Esophagus squamous epithelium (tissue), 5 donors: ENCODE measurements at regions not wholly inside any gene's neighbourhood (a gene's known extent, or its start where the extent isn't known, plus 50 kb on each side); places are given as distances from the start of the nearest gene placed in this dataset.

Experiments
- DNase-seq: peaks from one replicate; lab custom pipeline; 2025; lab: John Stamatoyannopoulos, UW
- H3K27ac ChIP-seq, 4 donors: fragments of 200-600 bp; sonication (generic); one replicate each; pipeline ENCODE4 v1.5.1; 2016 to 2019; ENCODE audit warnings: mild to moderate bottlenecking in 1 of 4
- H3K27me3 ChIP-seq, 4 donors: fragments of 200-600 bp; sonication (generic); 1 replicate in 3 of 4; 2 replicates in 1 of 4; pipeline versions ENCODE4 v1.5.1 to v1.6.0; 2017 to 2021; ENCODE audit warnings: antibody characterized with exemption in 1 of 4
- H3K36me3 ChIP-seq, 3 donors: fragments of 200-600 bp; sonication (generic); one replicate each; pipeline ENCODE4 v1.5.1; 2016 to 2019
- H3K4me1 ChIP-seq, 3 donors: fragments of 200-600 bp; sonication (generic); one replicate each; pipeline ENCODE4 v1.5.1; 2017 to 2019
- H3K4me3 ChIP-seq, 4 donors: fragments of 200-600 bp; sonication (generic); 1 replicate in 3 of 4; 2 replicates in 1 of 4; pipeline ENCODE4 v1.5.1; 2016 to 2019; ENCODE audit warnings: mild to moderate bottlenecking in 2 of 4, moderate library complexity in 1 of 4
- H3K9me3 ChIP-seq, 3 donors: fragments of 200-600 bp; sonication (generic); one replicate each; pipeline ENCODE4 v1.5.1; 2016 to 2019
- POLR2A ChIP-seq, 4 donors: fragments of 450-650 bp; IDR thresholded peaks; one replicate each; pipeline ENCODE4 v1.6.1; 2017; ENCODE audit warnings: antibody characterized with exemption in 4 of 4, mild to moderate bottlenecking in 4 of 4, moderate library complexity in 3 of 4
- WGBS, 2 donors: methylation state at CpG; one replicate each; pipeline ENCODE4 v1.1.5; 2018; 5-methylcytosine and 5-hydroxymethylcytosine counted together
- intact Hi-C: fragments of 100-400 bp; cut with DNase I; formaldehyde crosslinking; loops from one replicate; pipeline ENCODE4 v1.15.0; 2022
- TF ChIP-seq, protein P1 (sequence below), 6 experiments: fragments of 450-650 bp in 4 of 6; fragments of 200-600 bp in 2 of 6; sonication (generic) in 2 of 6; IDR thresholded peaks; one replicate each; pipeline ENCODE4 v1.5.1; 2016 to 2019; ENCODE audit warnings: antibody characterized with exemption in 6 of 6, mild to moderate bottlenecking in 4 of 6, moderate library complexity in 4 of 6
- donor health status: DM: yes; HTN: yes; CAD: no.

DNA sequence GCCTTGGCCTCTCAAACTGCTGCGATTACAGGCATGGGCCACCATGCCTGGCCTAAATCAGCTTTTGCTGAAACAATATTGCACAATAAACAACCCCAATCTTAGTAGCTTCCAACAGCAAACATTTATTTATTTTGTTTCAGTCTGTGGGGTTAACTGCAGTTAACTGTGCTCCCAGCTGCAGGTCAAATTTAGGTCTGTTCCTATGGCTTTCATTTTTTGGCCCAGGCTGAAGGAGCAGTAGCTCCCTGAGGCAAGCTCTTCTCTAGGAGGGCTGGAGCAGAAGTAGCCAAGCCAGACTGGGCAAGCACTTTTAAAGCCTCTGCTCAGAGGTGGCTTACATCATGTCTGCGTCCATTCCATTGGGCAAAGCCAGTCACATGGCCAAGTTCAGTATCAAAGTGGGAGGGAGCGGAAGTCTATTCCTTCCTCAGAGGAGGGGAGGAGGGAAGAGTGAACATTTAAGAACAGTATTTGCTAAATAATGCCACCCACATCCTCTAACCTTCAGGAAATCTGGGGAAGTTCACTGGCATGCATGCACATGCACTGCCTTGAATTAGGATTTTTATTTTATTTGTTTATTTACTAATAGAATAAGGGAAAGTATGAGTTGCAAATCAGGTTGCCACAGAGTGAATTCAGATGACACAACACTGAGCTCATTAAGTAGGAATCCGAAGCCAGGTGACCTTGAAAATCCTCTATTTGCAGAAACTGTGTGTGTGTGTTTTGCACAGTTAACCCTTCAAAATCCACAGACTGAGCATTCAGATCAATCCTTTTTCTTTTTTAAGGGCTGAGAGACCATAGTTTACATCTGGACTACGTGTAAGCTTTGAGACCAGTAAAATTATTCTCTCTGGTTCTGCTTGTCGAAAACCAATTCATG, 122.0 kb upstream of the SEL1L start:
- WGBS, 2 donors = 56 to 61% methylated on average over 5 to 6 of the region's 6 CpGs

DNA sequence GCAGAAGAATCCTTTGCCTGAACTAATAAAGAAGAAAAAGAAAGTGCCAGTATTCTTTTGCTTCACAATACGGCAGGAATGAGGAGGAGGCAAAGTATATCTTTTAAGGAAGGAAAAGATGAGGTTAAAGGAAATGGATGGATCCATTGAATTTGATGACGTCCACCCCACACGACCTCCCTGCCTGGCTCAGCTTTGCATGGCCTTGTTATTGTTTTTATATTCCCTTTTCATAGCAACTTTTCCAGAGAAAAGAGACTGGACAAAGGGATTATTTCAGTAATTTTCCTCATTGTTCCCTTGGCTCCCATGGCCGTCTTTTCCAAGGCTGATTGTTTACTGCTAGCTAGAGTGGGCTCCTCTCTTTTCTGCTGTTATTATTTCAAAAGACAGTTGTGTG, 123.2 kb upstream of the SEL1L start:
- TF ChIP-seq, protein P1, sequence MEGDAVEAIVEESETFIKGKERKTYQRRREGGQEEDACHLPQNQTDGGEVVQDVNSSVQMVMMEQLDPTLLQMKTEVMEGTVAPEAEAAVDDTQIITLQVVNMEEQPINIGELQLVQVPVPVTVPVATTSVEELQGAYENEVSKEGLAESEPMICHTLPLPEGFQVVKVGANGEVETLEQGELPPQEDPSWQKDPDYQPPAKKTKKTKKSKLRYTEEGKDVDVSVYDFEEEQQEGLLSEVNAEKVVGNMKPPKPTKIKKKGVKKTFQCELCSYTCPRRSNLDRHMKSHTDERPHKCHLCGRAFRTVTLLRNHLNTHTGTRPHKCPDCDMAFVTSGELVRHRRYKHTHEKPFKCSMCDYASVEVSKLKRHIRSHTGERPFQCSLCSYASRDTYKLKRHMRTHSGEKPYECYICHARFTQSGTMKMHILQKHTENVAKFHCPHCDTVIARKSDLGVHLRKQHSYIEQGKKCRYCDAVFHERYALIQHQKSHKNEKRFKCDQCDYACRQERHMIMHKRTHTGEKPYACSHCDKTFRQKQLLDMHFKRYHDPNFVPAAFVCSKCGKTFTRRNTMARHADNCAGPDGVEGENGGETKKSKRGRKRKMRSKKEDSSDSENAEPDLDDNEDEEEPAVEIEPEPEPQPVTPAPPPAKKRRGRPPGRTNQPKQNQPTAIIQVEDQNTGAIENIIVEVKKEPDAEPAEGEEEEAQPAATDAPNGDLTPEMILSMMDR (IDR thresholded peaks at IDR 0.05) = no peak
- TF ChIP-seq POLR2A (IDR thresholded peaks at IDR 0.05) = no peak
- Histone ChIP-seq H3K4me1 (no peaks in the 10 kb centered on the region), H3K4me3 (no peak overlapping the region), H3K27me3 (no peaks in the 10 kb centered on the region), H3K36me3 (no peaks in the 10 kb centered on the region), H3K9me3 (no peaks in the 10 kb centered on the region), H3K27ac (no peak overlapping the region)
- 45% methylated on average over 4 of the region's 4 CpGs for WGBS, 2 donors
- intact Hi-C loops = no loop called here
- no peak for DNase-seq

More for the DNA sequence above, 122.0 kb upstream of the SEL1L start:
- H3K4me1 ChIP-seq = no peaks in the 10 kb centered on the region
- DNase-seq = no peak
- intact Hi-C loops = no loop called here
- no peaks in the 10 kb centered on the region for H3K9me3 ChIP-seq
- H3K27me3 ChIP-seq = no peaks in the 10 kb centered on the region
- H3K36me3 ChIP-seq = no peaks in the 10 kb centered on the region
- no peak overlapping the region for H3K27ac ChIP-seq
- TF ChIP-seq, protein P1 (IDR thresholded peaks at IDR 0.05) = no peak
- TF ChIP-seq POLR2A (IDR thresholded peaks at IDR 0.05) = no peak
- H3K4me3 ChIP-seq = no peak overlapping the region

DNA sequence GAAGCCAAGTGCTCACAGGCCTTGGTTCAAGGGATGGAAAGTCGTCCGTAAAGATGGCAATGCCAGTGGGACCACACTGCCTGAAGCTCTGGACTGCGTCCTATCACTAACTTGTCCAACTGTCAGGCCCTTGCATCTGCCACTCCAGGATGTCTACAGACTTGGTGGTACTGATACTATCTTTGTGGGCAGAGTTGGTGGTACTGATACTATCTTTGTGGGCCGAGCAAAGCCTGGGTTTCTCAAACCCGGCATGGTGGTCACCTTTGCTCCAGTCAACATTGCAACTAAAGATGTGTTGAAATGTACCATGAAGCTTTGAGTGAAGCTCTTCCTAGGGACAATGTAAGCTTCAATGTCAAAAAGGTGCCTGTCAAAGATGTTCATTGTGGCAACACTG, 128.4 kb upstream of the SEL1L start:
- WGBS, 2 donors = 67 to 72% methylated on average over 4 to 5 of the region's 5 CpGs
- TF ChIP-seq POLR2A (IDR thresholded peaks at IDR 0.05) = no peak
- TF ChIP-seq, protein P1 (IDR thresholded peaks at IDR 0.05) = no peak
- DNase-seq = no peak
- no peak overlapping the region for H3K4me3 ChIP-seq
- H3K9me3 ChIP-seq = no peaks in the 10 kb centered on the region
- no peak overlapping the region for H3K27ac ChIP-seq
- no peaks in the 10 kb centered on the region for H3K4me1 ChIP-seq
- intact Hi-C loops = no loop called here
- no peaks in the 10 kb centered on the region for H3K36me3 ChIP-seq
- H3K27me3 ChIP-seq = no peaks in the 10 kb centered on the region

DNA sequence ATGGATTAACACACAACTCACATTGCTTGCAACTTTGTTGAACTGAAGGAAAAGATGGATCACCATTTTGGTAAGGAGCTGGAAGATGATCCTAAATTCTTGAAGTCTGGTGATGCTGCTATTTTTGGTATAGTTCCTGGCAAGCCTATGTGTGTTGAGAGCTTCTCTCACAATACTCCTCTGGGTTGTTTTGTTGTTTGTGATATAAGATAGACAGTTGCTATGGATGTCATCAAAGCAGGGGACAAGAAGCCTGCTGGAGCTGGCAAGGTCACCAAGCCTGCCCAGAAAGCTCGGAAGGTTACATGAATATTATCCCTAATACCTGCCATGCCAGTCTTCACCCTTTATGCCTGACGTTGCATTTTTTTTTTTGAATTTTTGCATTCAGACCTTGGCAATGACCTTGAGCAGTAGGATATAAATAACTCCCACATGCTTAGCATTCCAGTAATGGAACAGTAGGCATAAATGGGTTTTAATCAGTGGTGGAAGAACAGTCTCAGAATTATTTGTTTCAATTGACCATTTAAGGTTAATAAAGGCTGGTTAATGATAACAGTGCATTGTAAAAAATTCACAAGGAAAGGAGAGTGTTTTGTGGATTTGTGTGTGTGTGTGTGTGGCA, 129.0 kb upstream of the SEL1L start:
- DNase-seq = no peak
- Histone ChIP-seq H3K4me1 (no peaks in the 10 kb centered on the region), H3K36me3 (no peaks in the 10 kb centered on the region), H3K4me3 (no peak overlapping the region), H3K9me3 (no peaks in the 10 kb centered on the region), H3K27me3 (no peaks in the 10 kb centered on the region), H3K27ac (no peak overlapping the region)
- WGBS, 2 donors = 49 to 59% methylated on average over 2 of the region's 2 CpGs
- TF ChIP-seq, protein P1 (IDR thresholded peaks at IDR 0.05) = no peak
- no peak for TF ChIP-seq POLR2A (IDR thresholded peaks at IDR 0.05)
- intact Hi-C loops = no loop called here

DNA sequence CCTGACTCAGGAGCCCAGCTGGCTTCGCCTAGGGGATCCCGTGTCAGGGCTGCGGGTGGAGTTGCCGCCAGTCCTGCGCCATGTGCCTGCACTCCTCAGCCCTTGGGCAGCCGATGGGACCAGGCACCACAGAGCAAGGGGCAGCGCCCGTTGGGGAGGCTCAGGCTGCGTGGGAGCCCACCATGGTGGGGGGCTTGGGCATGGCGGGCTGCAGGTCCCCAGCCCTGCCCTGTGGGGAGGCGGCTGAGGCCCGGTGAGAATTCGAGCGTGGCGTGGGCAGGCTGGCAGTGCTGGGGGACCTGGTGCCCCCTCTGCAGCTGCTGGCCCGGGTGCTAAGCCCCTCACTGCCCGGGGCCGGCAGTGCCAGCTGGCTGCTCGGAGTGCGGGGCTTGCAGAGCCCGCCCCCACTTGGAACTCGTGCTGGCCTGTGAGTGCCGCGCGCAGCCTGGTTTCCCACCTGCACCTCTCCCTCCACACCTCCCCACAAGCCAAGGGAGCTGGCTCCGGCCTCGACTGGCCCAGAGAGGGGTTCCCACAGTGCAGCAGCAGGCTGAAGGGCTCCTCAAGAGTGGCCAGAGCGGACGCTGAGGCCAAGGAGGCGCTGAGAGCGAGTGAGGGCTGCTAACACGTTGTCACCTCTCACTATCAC, 135.1 kb upstream of the SEL1L start:
- TF ChIP-seq, protein P1 (IDR thresholded peaks at IDR 0.05) = no peak
- no peak for TF ChIP-seq POLR2A (IDR thresholded peaks at IDR 0.05)
- H3K9me3 ChIP-seq = no peaks in the 10 kb centered on the region
- intact Hi-C loops = no loop called here
- H3K36me3 ChIP-seq = no peaks in the 10 kb centered on the region
- no peak overlapping the region for H3K27ac ChIP-seq
- DNase-seq = no peak
- no peaks in the 10 kb centered on the region for H3K27me3 ChIP-seq
- 74 to 77% methylated on average over 5 to 7 of the region's 32 CpGs for WGBS, 2 donors
- H3K4me3 ChIP-seq = no peak overlapping the region
- no peaks in the 10 kb centered on the region for H3K4me1 ChIP-seq
